ENCODE measurements at regions not wholly inside any gene's neighbourhood (a gene's known extent, or its start where the extent isn't known, plus 50 kb on each side); places are given as distances from the start of the nearest gene placed in this dataset.

DNA sequence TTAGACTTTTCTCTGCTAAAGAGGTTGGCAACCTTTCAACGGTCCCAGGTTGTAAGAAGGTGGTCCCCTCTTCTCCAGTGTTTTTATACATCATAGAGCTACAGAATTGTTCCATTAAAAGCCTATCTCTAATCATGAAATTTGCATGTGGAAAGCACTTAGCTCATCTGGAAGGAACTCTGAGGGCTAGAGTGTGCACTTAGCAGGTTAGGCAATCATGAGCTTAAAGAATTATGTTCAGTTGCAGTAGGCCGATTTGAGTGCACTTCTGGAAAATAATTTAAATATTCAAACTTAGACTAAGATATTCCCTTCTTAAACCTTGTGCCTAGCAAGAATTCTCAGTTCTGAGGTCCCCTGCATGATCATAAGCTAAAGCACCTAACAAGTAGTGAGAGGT is 468.7 kb downstream of the SPATA31D1 start:
- Histone ChIP-seq H3K4me3 (no peak overlapping the region), H3K27ac (no peak overlapping the region), H3K9me3 (peaks cover 0 to 4% of the 10 kb centered on the region in 2 donors), H3K36me3 (no peaks in the 10 kb centered on the region), H3K27me3 (no peaks in the 10 kb centered on the region), H3K4me1 (no peaks in the 10 kb centered on the region)
- WGBS, 2 donors (ENCODE audit: low coverage in 1 of 2) = 64 to 84% methylated on average over 2 of the region's 2 CpGs
- DNase-seq = no peak
- intact Hi-C loops (cut with DNase I; ENCODE audit: low total_unique reads) = no loop called here
- in situ Hi-C loops (cut with MboI; ENCODE audit: low pct_ligation_motif_present in 1 of 4, low pct_unique_long_range_greater_than_20kb in 1 of 4, low sequenced_read_pairs in 3 of 4) = no loop called here
- TF ChIP-seq POLR2A (IDR thresholded peaks at IDR 0.05) (no peak), CTCF (IDR thresholded peaks at IDR 0.05) (no peak), POLR2AphosphoS5 (IDR thresholded peaks at IDR 0.05) (no peak), EP300 (IDR thresholded peaks at IDR 0.05; ENCODE audit: low read depth) (no peak)

GRCh38 chr9:82457891-82458290 is 469.3 kb downstream of the SPATA31D1 start:
- WGBS, 2 donors (ENCODE audit: low coverage in 1 of 2) = 74 to 76% methylated on average over 5 of the region's 5 CpGs
- TF ChIP-seq CTCF (IDR thresholded peaks at IDR 0.05) (no peak), POLR2AphosphoS5 (IDR thresholded peaks at IDR 0.05) (no peak), POLR2A (IDR thresholded peaks at IDR 0.05) (no peak), EP300 (IDR thresholded peaks at IDR 0.05; ENCODE audit: low read depth) (no peak)

DNA sequence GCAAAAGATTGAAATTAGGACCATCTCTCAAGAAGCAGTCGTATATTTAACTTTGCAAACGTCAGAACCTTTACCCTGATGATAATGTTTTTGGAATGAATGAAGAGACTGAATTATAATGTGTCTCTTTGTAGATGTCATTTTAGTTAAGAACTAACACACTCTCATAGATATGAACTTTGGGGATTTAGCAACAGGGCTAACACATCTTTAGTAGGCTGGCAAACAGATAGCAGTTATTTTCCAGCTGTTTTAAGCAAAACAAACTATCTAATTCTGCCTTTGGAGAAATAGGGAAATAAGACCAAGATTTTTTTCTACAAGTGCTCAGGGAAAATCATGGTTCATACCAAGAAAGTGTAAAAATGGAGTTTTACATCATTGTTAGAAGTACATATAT is 469.7 kb downstream of the SPATA31D1 start:
- H3K27ac ChIP-seq = no peak overlapping the region
- no peaks in the 10 kb centered on the region for H3K36me3 ChIP-seq
- TF ChIP-seq CTCF (IDR thresholded peaks at IDR 0.05) = no peak
- in situ Hi-C loops (cut with MboI; ENCODE audit: low pct_ligation_motif_present in 1 of 4, low pct_unique_long_range_greater_than_20kb in 1 of 4, low sequenced_read_pairs in 3 of 4) (no loop called here), intact Hi-C loops (cut with DNase I; ENCODE audit: low total_unique reads) (no loop called here)
- DNase-seq = no peak
- H3K4me1 ChIP-seq = no peaks in the 10 kb centered on the region
- no peaks in the 10 kb centered on the region for H3K9me3 ChIP-seq
- 83 to 90% methylated on average over 2 of the region's 2 CpGs for WGBS, 2 donors (ENCODE audit: low coverage in 1 of 2)
- H3K27me3 ChIP-seq = no peaks in the 10 kb centered on the region
- no peak overlapping the region for H3K4me3 ChIP-seq

More at GRCh38 chr9:82457891-82458290, 469.3 kb downstream of the SPATA31D1 start:
- no peaks in the 10 kb centered on the region for H3K4me1 ChIP-seq
- H3K27ac ChIP-seq = no peak overlapping the region
- intact Hi-C loops (cut with DNase I; ENCODE audit: low total_unique reads) (no loop called here), in situ Hi-C loops (cut with MboI; ENCODE audit: low pct_ligation_motif_present in 1 of 4, low pct_unique_long_range_greater_than_20kb in 1 of 4, low sequenced_read_pairs in 3 of 4) (no loop called here)
- no peaks in the 10 kb centered on the region for H3K36me3 ChIP-seq
- DNase-seq = no peak
- no peak overlapping the region for H3K4me3 ChIP-seq
- H3K9me3 ChIP-seq = no peaks in the 10 kb centered on the region
- H3K27me3 ChIP-seq = no peaks in the 10 kb centered on the region

DNA sequence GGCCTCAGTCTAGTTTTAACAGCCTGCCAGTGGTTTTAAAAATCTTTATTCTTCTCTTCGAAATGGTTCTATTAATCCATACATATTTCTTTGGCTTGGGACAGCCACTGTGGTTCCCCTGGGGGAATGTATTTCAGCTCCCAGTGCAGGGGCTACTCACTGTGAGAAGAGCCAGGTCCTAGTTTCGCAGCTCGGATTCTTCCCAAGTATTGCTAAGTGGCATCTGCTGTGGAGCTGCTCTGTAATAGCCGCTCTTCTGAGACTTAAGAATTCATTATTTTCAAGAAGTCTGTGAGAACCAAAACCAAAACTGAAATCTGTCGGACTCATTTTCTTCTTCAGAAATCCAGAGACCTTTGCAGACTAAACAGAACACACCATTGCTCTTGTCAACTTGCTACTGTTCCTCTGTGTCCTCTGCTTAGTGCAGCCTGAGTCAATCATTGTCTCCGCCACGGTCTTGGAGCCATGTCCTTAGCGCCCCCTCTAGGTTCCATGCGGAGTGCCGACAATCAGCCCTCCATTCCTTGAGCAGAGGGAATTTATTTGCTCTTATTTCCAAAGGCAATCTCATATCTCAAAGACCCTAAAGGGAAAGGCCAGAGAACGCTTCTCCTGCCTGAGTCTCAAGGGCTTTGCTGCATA is 478.2 kb downstream of the SPATA31D1 start:
- DNase-seq = no peak
- Histone ChIP-seq H3K4me3 (no peak overlapping the region), H3K27me3 (no peaks in the 10 kb centered on the region), H3K27ac (no peak overlapping the region), H3K36me3 (no peaks in the 10 kb centered on the region), H3K9me3 (no peaks in the 10 kb centered on the region), H3K4me1 (no peaks in the 10 kb centered on the region)
- TF ChIP-seq CTCF (IDR thresholded peaks at IDR 0.05) (no peak), POLR2AphosphoS5 (IDR thresholded peaks at IDR 0.05) (no peak), EP300 (IDR thresholded peaks at IDR 0.05; ENCODE audit: low read depth) (no peak), POLR2A (IDR thresholded peaks at IDR 0.05) (no peak)
- WGBS, 2 donors (ENCODE audit: low coverage in 1 of 2) = 67 to 68% methylated on average over 1 to 11 of the region's 11 CpGs
- in situ Hi-C loops (cut with MboI; ENCODE audit: low pct_ligation_motif_present in 1 of 4, low pct_unique_long_range_greater_than_20kb in 1 of 4, low sequenced_read_pairs in 3 of 4) (no loop called here), intact Hi-C loops (cut with DNase I; ENCODE audit: low total_unique reads) (no loop called here)

All from transverse colon (tissue), 4 donors.